CD14-positive monocyte (primary cell): ENCODE measurements at regions not wholly inside any gene's neighbourhood (a gene's known extent, or its start where the extent isn't known, plus 50 kb on each side); places are given as distances from the start of the nearest gene placed in this dataset.
"Not testable (repeated sequence)": the region's sequence is repeated elsewhere in the genome, so short reads cannot be mapped to it uniquely, and the experiment has no call there.

Experiments used
- DNase-seq, 3 donors: peaks; one replicate each; pipeline ENCODE4 v3.0.0-alpha.2; 2011 to 2022
- H2AFZ ChIP-seq: 2 replicates; pipeline ENCODE4 v1.6.0; 2012; ENCODE audit warnings: mild to moderate bottlenecking, low read depth, low read length, inconsistent platforms; ENCODE audit not compliant: insufficient read depth, poor library complexity, severe bottlenecking
- H3K27ac ChIP-seq, 2 donors: 1 replicate in 1 of 2; 2 replicates in 1 of 2; pipeline ENCODE4 v1.5.1; 2012 to 2013; ENCODE audit warnings: low read length in 2 of 2, control low read depth in 1 of 2, inconsistent platforms in 1 of 2, low read depth in 1 of 2, mild to moderate bottlenecking in 1 of 2
- H3K27me3 ChIP-seq, 2 donors: one replicate each; pipeline versions ENCODE4 v1.6.0 to v1.6.1; 2011 to 2013; ENCODE audit warnings: low read length in 2 of 2; ENCODE audit not compliant: control insufficient read depth in 2 of 2, insufficient read depth in 2 of 2
- H3K36me3 ChIP-seq, 2 donors: replicated peaks in 1 of 2; 1 replicate in 1 of 2; 2 replicates in 1 of 2; pipeline versions ENCODE4 v1.5.1 to v1.6.1; 2012 to 2013; ENCODE audit warnings: low read length in 2 of 2, control low read depth in 1 of 2, inconsistent platforms in 1 of 2, mild to moderate bottlenecking in 1 of 2; ENCODE audit not compliant: insufficient read depth in 2 of 2, control insufficient read depth in 1 of 2
- H3K4me1 ChIP-seq, 2 donors: 1 replicate in 1 of 2; 2 replicates in 1 of 2; pipeline versions ENCODE4 v1.5.1 to v1.6.1; 2012 to 2013; ENCODE audit warnings: low read length in 2 of 2, control low read depth in 1 of 2, inconsistent platforms in 1 of 2, mild to moderate bottlenecking in 1 of 2, moderate library complexity in 1 of 2; ENCODE audit not compliant: insufficient read depth in 2 of 2, control insufficient read depth in 1 of 2
- H3K4me2 ChIP-seq: replicated peaks from 2 replicates; pipeline ENCODE3; 2012; ENCODE audit warnings: low read length, moderate library complexity, mild to moderate bottlenecking; ENCODE audit not compliant: poor library complexity, severe bottlenecking; ENCODE audit errors: extremely low read depth
- H3K4me3 ChIP-seq, 3 experiments: fragments of 200-600 bp in 1 of 3; sonication (generic) in 1 of 3; replicated peaks in 1 of 3; 1 replicate in 2 of 3; 2 replicates in 1 of 3; pipeline ENCODE4 v1.5.1; 2011 to 2013; ENCODE audit warnings: low read length in 3 of 3, mild to moderate bottlenecking in 3 of 3, control low read depth in 2 of 3, low read depth in 2 of 3, inconsistent platforms in 1 of 3, moderate library complexity in 1 of 3
- H3K79me2 ChIP-seq: 2 replicates; pipeline ENCODE4 v1.6.0; 2012; ENCODE audit warnings: mild to moderate bottlenecking, control low read depth, inconsistent platforms, low read length, moderate library complexity; ENCODE audit not compliant: insufficient read depth
- H3K9ac ChIP-seq: 2 replicates; pipeline ENCODE4 v1.6.0; 2017; ENCODE audit warnings: low read length, mild to moderate bottlenecking; ENCODE audit not compliant: insufficient read depth, poor library complexity, severe bottlenecking
- H3K9me3 ChIP-seq, 2 donors: replicated peaks in 1 of 2; 1 replicate in 1 of 2; 2 replicates in 1 of 2; pipeline versions ENCODE4 v1.5.1 to v1.6.1; 2012 to 2013; ENCODE audit warnings: low read length in 2 of 2, control low read depth in 1 of 2; ENCODE audit not compliant: control insufficient read depth in 1 of 2, insufficient read depth in 1 of 2
- H4K20me1 ChIP-seq: 2 replicates; pipeline ENCODE4 v1.6.0; 2012; ENCODE audit warnings: mild to moderate bottlenecking, low read length, control low read depth, moderate library complexity; ENCODE audit not compliant: insufficient read depth
- H3K27ac Mint-ChIP-seq, 7 donors: one replicate each; pipeline ENCODE4 v1.8.0; 2020; ENCODE audit warnings: mild to moderate bottlenecking in 7 of 7, mixed read lengths in 7 of 7, moderate library complexity in 6 of 7, inconsistent platforms in 2 of 7
- H3K27me3 Mint-ChIP-seq, 3 donors: one replicate each; pipeline ENCODE4 v1.8.0; 2021 to 2022; ENCODE audit warnings: low read depth in 3 of 3, mild to moderate bottlenecking in 3 of 3, mixed read lengths in 3 of 3, moderate library complexity in 3 of 3, inconsistent platforms in 1 of 3
- H3K36me3 Mint-ChIP-seq, 2 donors: one replicate each; pipeline ENCODE4 v1.8.0; 2020; ENCODE audit warnings: mixed read lengths in 2 of 2, inconsistent platforms in 1 of 2, mild to moderate bottlenecking in 1 of 2
- H3K4me1 Mint-ChIP-seq: one replicate; pipeline ENCODE4 v1.8.0; 2020; ENCODE audit warnings: mild to moderate bottlenecking, mixed read lengths
- H3K4me3 Mint-ChIP-seq, 2 donors: one replicate each; pipeline ENCODE4 v1.8.0; 2020; ENCODE audit warnings: mild to moderate bottlenecking in 2 of 2, mixed read lengths in 2 of 2, moderate library complexity in 1 of 2
- H3K9me3 Mint-ChIP-seq, 7 donors: one replicate each; pipeline ENCODE4 v1.8.0; 2020 to 2022; ENCODE audit warnings: mixed read lengths in 7 of 7, mild to moderate bottlenecking in 6 of 7, moderate library complexity in 6 of 7, inconsistent platforms in 2 of 7
- WGBS: methylation state at CpG from one replicate; pipeline ENCODE4 v1.1.5; 2013; ENCODE audit warnings: missing lambda C conversion rate; ENCODE audit not compliant: insufficient coverage; 5-methylcytosine and 5-hydroxymethylcytosine counted together
- intact Hi-C, 2 donors: fragments of 100-400 bp; cut with micrococcal nuclease; formaldehyde crosslinking; loops; one replicate each; pipeline versions ENCODE4 v1.15.0 to v1.15.1; 2023
- TF ChIP-seq, protein P1 (sequence below): fragments of 200-600 bp; IDR thresholded peaks from one replicate; pipeline ENCODE4 v1.8.0; 2022; ENCODE audit warnings: antibody characterized with exemption, mild to moderate bottlenecking

DNA sequence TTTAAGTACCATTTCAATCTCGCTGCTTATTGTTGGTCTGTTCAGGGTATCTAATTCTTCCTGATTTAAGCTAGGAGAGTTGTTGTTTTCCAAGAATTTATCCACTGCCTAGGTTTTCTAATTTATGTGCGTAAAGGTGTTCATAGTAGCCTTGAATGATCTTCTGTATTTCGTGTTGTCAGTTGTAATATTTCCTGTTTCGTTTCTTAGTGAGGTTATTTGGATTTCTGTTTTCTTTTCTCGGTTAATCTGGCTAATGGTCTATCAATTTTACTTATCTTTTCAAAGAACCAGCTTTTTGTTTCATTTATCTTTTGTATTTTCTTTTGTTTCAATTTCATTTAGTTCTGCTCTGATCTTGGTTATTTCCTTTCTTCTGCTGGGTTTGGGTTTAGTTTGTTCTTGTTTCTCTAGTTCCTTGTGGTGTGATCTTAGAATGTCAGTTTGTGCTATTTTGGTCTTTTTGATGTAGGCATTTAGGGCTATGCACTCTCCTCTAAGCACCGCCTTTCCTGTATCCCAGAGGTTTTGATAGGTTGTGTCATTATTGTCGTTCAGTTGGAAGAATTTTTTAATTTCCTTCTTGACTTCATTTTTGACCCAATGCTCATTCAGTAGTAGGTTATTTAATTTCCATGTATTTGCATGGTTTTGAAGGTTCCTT lies 92.5 kb upstream of the CSRP2 start:
- H3K27ac ChIP-seq, H3K36me3 ChIP-seq, intact Hi-C loops, H2AFZ ChIP-seq, H3K27me3 ChIP-seq, H3K4me3 Mint-ChIP-seq, DNase-seq, H3K4me1 Mint-ChIP-seq, H4K20me1 ChIP-seq, H3K9me3 ChIP-seq, H3K79me2 ChIP-seq, H3K4me1 ChIP-seq, H3K4me2 ChIP-seq, H3K9ac ChIP-seq, H3K4me3 ChIP-seq, H3K27ac Mint-ChIP-seq, H3K27me3 Mint-ChIP-seq, H3K36me3 Mint-ChIP-seq: not testable (repeated sequence)
- peaks cover 2 to 16% (median 5%) of the 10 kb centered on the region in 7 donors for H3K9me3 Mint-ChIP-seq
- WGBS, result no CpG with 5 or more reads among the region's 7 CpGs

- Mint-ChIP-seq H3K9me3 (peaks cover 0 to 10% (median 2%) of the 10 kb centered on the region in 7 donors), H3K4me3 (no peak overlapping the region), H3K36me3 (no peaks in the 10 kb centered on the region), H3K27ac (no peak overlapping the region), H3K27me3 (peaks cover 0 to 5% (median 0%) of the 10 kb centered on the region in 3 donors), H3K4me1 (no peaks in the 10 kb centered on the region)
- Histone ChIP-seq H3K9ac (no peak overlapping the region), H4K20me1 (no peaks in the 10 kb centered on the region), H3K27me3 (no peaks in the 10 kb centered on the region), H3K4me1 (no peaks in the 10 kb centered on the region), H3K27ac (no peak overlapping the region), H3K79me2 (no peaks in the 10 kb centered on the region), H3K9me3 (no peaks in the 10 kb centered on the region), H3K36me3 (no peaks in the 10 kb centered on the region), H3K4me2 (no peak overlapping the region), H2AFZ (no peak overlapping the region), H3K4me3 (no peak overlapping the region)
- WGBS, result 88% methylated on average over 4 of the region's 9 CpGs
- TF ChIP-seq, protein P1, sequence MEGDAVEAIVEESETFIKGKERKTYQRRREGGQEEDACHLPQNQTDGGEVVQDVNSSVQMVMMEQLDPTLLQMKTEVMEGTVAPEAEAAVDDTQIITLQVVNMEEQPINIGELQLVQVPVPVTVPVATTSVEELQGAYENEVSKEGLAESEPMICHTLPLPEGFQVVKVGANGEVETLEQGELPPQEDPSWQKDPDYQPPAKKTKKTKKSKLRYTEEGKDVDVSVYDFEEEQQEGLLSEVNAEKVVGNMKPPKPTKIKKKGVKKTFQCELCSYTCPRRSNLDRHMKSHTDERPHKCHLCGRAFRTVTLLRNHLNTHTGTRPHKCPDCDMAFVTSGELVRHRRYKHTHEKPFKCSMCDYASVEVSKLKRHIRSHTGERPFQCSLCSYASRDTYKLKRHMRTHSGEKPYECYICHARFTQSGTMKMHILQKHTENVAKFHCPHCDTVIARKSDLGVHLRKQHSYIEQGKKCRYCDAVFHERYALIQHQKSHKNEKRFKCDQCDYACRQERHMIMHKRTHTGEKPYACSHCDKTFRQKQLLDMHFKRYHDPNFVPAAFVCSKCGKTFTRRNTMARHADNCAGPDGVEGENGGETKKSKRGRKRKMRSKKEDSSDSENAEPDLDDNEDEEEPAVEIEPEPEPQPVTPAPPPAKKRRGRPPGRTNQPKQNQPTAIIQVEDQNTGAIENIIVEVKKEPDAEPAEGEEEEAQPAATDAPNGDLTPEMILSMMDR, result no peak
- no peak for DNase-seq
- intact Hi-C loops, result no loop called here
Observed at GRCh38 chr12:76967181-76967885, 88.5 kb upstream of the CSRP2 start.
